ENCODE measurements at regions not wholly inside any gene's neighbourhood (a gene's known extent, or its start where the extent isn't known, plus 50 kb on each side); places are given as distances from the start of the nearest gene placed in this dataset.
"Not testable (repeated sequence)": the region's sequence is repeated elsewhere in the genome, so short reads cannot be mapped to it uniquely, and the experiment has no call there.

DNA sequence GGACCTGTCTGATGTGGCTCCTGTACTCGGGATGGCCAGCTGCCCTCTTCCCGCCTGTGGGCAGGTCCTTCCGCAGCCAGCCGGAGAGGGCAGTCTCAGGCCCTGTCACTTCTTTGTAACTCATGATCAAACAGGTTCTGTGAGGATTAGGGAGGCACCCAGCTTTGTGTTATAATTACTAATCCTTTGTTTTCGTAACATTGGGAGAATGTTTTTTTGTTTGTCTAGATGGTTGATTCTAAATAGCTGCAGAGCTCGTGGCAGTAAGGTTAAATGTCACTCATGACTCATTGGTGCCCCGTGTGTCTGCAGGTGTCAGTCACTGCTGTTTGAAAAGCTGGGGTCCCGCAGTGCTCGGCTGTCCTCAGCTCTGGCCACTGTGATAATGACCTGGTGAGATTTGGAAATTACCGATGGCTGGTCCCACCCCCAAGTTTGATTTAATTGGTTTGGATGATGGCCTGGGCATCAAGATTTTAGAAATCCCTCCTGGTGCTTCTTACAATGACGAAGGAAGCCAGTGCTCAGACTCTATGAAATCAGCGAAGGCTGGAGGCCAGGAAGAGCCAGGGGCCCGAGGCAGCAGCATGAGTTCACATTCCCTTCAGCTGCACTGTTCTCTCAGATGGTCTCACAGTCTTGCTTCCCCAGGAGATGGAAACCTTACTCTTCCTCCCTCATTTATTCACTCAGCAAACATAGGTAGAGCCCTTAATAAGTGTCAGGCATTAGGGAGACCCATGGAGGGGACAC lies 172.8 kb downstream of the VAPA start:
- DNase-seq, result no peak

DNA sequence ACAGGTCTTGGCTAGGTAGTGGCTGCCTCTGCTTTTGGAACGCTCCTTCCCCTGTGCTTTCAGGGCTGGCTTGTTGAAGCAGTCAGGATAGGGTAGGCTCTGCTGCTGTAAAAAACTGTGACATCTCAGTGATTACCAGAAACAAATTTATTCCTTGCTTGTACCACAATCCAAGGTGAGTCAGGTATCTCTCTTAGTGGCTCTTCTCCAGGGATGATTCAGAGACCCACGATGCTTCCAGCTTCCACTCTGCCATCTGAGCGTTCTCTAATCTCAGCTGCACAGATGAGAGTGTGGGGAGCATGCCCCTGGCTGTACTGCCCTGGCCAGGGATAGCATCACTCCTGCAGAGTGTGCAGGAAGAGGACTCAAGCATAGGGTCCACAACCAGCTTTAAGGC lies 174.9 kb downstream of the VAPA start:
- no peak for DNase-seq

- DNase-seq, result no peak
Measured at GRCh38 chr18:10089881-10090280, 176.1 kb downstream of the VAPA start.

GRCh38 chr18:10090668-10091067 lies 176.9 kb downstream of the VAPA start:
- DNase-seq, result no peak

GRCh38 chr18:10093445-10093844 lies 179.6 kb downstream of the VAPA start:
- no peak for DNase-seq

- DNase-seq, result no peak
Measured at GRCh38 chr18:10094154-10094553, 180.3 kb downstream of the VAPA start.

DNA sequence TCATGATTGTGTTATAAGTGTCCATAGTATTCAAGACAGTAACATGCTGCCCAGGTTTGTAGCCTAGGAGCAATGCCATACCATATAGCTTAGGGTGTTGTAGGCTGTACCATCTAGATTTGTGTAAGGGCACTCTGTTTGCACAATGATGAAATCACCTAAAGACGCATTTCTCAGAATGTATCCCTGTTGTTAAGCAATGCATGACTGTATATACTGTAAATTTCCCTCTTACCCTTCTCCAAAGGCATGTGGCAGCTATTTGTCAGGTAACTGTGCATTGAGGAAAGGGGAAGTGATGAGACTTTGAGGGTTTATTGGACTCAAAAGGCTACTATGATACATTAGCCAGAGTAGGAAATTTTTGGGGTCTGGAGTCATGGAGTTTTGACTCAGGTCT lies 180.8 kb downstream of the VAPA start:
- no peak for DNase-seq

- no peak for DNase-seq
Measured at GRCh38 chr18:10095356-10095755, 181.5 kb downstream of the VAPA start.

DNA sequence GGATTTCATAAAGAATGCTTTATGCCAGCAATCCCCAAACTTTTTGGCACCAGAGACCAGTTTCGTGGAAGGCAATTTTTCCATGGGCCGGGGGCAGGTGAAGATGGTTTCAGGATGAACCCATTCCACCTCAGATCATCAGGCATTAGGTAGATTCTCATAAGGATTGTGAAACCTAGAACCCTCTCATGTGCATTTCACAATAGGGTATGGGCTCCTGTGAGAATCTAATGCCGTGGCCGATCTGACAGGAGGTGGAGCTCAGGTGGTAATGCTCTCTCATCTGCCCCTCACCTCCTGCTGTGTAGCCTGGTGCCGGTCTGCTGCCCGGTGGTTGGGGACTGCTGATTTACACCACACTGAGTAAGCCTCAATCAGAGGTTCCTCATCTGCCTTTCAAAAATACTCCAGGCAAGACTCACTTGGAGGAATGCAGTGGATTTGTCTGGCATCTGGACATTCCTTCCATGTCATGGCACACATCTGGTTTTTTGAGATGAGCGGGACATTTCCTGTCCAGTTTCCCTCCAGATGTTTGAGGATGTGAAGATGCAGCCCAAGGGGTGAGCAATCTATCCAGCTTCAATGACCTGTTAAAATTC lies 185.8 kb downstream of the VAPA start:
- DNase-seq, result no peak

GRCh38 chr18:10100196-10100595 lies 186.4 kb downstream of the VAPA start:
- no peak for DNase-seq

DNA sequence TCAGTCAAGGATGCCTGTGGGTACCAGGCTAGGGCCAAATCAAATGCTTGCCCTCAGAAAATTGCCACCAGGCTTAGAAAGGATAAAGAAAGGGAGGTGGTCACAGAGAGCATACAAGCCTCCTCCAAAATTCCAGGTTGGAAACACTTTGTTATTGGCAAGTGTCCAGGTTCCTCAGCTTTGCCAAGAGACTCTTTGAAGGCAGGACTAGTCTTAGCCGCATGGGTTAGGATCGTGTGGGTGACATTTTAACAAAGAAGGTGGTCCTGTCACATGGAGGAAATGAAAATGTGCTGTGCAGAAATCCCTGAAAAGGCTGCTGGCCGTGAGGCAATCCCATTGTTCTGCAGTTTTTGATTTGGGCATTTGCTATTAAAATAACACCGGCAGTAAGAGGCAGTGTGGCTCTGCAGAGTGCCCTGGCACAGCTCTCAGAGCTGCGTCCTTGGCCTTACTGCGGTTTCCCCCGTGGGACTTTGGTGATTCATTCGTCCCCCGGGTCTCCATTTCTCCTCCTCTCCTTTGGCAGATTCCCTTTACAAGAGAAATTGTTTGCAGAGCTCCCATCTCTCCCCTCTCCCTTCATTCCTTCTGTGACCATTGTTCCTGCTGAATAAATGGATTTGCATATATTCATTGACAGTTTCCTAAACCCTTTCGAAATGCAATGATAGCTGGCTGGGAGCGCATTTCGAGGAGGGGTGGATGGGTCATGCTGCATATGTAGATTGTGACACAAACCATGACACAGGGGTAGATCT lies 187.3 kb downstream of the VAPA start:
- DNase-seq, result no peak

- no peak for DNase-seq
Measured at GRCh38 chr18:10101729-10102128, 187.9 kb downstream of the VAPA start.

DNA sequence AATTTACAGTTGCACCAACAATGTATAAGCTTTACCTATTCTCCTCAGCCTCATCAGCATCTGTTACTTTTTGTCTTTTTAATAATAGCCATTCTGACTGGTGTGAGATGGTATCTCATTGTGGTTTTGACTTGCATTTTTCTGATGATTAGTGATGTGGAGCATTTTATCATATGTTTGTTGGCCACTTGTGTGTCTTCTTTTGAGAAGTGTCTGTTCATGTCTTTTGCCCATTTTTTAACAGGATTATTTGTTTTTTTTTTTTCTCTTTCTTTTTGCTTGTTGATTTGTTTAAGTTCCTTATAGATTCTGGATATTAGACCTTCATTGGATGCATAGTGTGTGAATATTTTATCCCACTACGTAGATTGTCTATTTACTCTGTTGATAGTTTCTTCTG lies 191.3 kb downstream of the VAPA start:
- not testable (repeated sequence) for DNase-seq

- no peak for DNase-seq
Measured at GRCh38 chr18:10111191-10111590, 197.4 kb downstream of the VAPA start.

DNA sequence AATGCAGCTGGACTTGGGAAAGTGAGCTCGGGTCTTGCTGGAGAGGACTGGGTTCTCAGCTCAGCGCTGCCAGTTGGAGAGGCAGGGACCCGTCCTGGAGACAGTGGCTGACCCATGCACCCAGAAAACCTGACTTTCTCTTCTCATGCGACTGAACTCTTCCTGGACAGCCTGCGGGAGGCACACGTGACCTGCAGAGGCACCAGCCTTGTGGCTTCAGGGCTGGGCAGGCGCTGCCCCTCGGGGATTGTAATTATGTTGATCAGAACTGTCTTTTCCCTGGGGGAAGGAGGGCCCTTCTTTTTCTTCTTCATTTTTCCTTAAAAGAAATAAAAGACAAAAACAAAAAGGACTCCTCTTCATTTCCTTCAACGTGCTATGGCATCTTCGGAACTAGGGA lies 198.1 kb downstream of the VAPA start:
- no peak for DNase-seq

DNA sequence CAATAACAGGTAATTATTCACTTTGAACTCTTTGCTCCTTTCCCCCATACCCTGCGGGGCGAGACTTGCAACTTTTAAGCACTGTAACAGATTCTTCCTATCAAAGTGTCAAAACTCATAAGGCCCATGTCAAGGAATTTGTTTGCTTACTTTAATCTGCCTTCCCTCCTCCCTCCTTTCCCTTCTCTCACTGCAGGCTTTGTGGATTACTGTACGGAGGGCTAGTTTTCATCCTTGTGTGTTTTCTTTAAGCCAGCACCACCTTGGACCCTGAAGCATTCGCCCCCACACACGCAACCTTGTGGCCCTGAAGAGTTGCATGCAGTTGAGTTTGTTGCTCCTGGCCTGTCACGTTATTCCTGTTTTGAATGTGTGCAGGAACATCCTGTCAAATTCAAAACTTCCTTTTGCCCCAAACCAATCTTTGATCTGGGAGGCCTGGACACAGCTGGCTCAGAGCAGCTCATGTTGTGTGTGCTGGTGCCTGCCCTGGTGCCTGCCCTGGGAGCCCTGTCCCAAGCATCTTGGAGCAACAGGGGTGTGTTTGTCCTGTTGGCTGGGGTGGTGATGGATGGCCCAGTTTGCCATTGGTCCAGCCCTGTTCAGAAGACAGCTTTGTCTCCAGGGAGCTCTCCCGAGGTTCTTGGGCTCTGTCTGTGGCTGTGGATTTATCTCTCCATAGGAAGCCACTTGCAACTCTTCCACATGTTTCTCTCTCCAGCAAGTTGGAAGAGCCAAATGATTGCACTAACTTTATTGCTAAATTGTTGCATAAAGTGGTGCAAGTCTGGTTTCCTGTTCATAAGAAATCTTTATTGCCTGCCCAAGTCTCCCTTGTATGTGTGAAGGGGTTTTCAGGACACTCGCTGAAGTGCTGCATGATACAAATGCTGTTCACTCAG lies 199.6 kb downstream of the VAPA start:
- DNase-seq, result no peak

GRCh38 chr18:10114717-10115463 lies 201.1 kb downstream of the VAPA start:
- no peak for DNase-seq

DNA sequence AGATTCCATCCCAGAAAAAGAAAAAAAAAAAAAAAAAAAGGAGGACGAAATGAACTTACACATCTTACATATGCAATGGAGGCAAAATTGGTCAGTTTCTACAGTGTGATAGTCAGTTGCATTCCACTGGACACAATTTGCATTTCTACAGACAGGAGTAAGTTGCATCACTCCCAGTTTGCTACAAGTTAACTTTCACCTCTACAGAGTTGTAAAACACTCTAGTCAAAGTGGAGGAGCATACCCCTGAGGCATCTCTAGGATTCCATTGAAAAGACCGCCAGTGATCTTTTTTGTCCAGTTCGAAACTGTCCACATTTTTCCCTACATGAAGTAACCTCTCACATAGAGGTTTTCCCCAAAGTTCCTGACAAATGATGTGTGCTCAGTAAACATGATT lies 202.8 kb downstream of the VAPA start:
- no peak for DNase-seq

GRCh38 chr18:10119528-10119927 lies 205.7 kb downstream of the VAPA start:
- no peak for DNase-seq

- no peak for DNase-seq
Measured at GRCh38 chr18:10119991-10120390, 206.2 kb downstream of the VAPA start.

DNA sequence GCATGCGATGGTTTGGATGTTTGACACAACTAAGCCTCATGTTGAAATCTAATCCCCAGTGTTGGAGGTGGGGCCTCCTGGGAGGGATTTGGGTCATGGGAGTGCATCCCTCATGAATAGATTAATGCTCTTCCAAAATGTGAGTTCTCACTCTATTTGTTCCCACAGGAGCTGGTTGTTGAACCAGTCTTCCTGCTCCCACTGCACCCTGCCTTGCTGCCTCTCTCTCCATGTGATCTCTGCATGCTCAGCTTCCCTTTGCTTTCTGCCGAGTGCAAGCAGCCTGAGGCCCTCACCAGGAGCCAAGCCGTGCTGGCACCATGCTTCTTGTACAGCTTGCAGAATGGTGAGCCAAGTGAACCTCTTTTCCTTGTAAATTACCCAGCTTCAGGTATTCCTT lies 206.8 kb downstream of the VAPA start:
- DNase-seq, result no peak

DNA sequence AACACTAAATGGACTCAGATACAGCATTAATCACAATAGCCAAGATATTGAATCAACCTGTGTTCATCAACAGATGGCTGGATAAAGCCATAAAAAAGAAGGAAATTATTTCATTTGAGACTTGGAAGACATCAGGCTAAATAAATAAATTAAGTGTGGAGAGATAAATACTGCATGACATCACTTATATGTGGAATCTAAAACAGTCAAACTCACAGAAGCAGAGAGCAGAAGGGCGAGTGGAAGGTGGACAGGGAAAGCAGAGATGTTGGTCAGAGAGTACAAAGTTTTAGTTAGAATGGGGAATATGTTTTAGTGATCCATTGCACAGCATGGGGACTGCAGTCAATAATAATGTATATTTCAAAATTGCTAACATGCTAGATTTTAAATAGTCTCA lies 207.2 kb downstream of the VAPA start:
- no peak for DNase-seq

Data from effector CD8-positive, alpha-beta T cell (primary cell).